ENCODE measurements at regions not wholly inside any gene's neighbourhood (a gene's known extent, or its start where the extent isn't known, plus 50 kb on each side); places are given as distances from the start of the nearest gene placed in this dataset.

DNA sequence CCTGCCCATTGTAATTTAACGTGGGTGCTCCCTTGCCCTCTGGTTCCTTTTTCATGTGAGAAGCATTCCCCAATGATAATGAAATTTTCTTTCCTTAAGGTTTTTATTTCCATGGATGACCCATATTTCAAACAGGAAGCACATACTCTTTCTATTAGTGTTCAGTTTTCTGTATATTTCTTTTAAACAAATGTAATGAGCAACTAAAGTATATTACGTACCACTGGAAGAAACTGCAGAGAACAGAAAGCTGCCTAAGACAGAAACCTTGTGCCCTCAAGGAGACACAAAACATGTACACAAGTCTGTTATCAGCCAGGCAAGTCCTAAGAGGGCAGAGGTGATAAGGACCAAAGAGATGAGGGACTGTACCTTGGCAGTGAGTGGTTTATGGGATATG, 414.9 kb downstream of the ETNK1 start:
- TF ChIP-seq CTCF (IDR thresholded peaks at IDR 0.05), result no peak
- no peak for TF ChIP-seq POLR2A (IDR thresholded peaks at IDR 0.05)
